ENCODE measurements at regions not wholly inside any gene's neighbourhood (a gene's known extent, or its start where the extent isn't known, plus 50 kb on each side); places are given as distances from the start of the nearest gene placed in this dataset.

DNA sequence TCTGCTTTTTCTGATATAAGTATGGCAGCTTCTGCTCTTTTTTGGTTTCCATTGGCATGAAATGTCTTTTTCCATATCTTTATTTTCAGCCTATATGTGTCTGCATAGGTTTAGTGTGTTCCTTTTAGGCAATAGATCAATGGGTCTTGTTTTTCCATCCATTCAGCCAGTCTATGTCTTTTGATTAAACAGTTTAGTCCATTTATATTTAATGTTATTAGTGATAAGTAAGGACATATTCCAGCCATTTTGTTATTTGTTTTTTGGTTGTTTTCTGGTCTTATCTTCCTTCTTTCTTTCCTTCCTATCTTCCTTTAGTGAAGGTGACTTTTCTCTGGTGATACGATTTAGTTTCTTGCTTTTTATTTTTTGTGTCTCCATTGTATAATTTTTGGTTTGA is 101.3 kb upstream of the LRRC3B start:
- no peak overlapping the region for H2BK20ac ChIP-seq (ENCODE audit: low read length)
- H3K9me3 ChIP-seq (ENCODE audit: insufficient read depth in 2 of 2, low read depth in 1 of 2, low read length in 1 of 2) = 0 out of 4 replicates have a peak, but pooled peaks cover 0 to 3% of the 10 kb centered on the region in 2 experiments
- H4K5ac ChIP-seq (ENCODE audit: insufficient read length, low read depth, low read length) = no peak overlapping the region
- H4K91ac ChIP-seq (replicated peaks; ENCODE audit: insufficient read length, low read length) = no peak overlapping the region
- H3K36me3 ChIP-seq (ENCODE audit: control insufficient read depth in 2 of 4, insufficient read depth in 4 of 4, low read length in 3 of 4) = no peaks in the 10 kb centered on the region
- no peak overlapping the region for H2AFZ ChIP-seq (ENCODE audit: low read length)
- DNase-seq (ENCODE audit: low read depth in 1 of 2, low spot score in 2 of 2) = no peak
- no peaks in the 10 kb centered on the region for H3K79me2 ChIP-seq (ENCODE audit: control insufficient read depth in 1 of 2, insufficient read depth in 2 of 2, low read length in 2 of 2)
- no peak overlapping the region for H3K4ac ChIP-seq (replicated peaks; ENCODE audit: insufficient read length, low read depth, low read length)
- H3K23ac ChIP-seq (ENCODE audit: insufficient read length) = no peak overlapping the region
- no peak overlapping the region for H3K18ac ChIP-seq (ENCODE audit: extremely low read depth, low read length)
- no peaks in the 10 kb centered on the region for H3K4me1 ChIP-seq (replicated peaks in 1 of 4; ENCODE audit: control insufficient read depth in 3 of 4, insufficient read depth in 4 of 4, low read length in 3 of 4)
- 89% methylated on average over 1 of the region's 1 CpG; no CpG with 5 or more reads in 1 of the 2 experiments for WGBS, 2 experiments (ENCODE audit: extremely low coverage in 1 of 2, insufficient coverage in 1 of 2, insufficient read length in 1 of 2, insufficient replicate concordance in 2 of 2, low coverage in 1 of 2, low lambda C conversion rate in 2 of 2, missing lambda C conversion rate in 1 of 2)
- no peak overlapping the region for H3K56ac ChIP-seq (replicated peaks; ENCODE audit: insufficient read length, low read depth, low read length)
- CTCF ChIA-PET (ENCODE audit: partially characterized antibody) = interaction anchor here (1.7 kb wide), 1 partner anchor 13 kb away, joined by 5 read pairs; no protein-coding TSS in a partner anchor
- no peak overlapping the region for H3K27ac ChIP-seq (ENCODE audit: low read depth, low read length)
- no peak overlapping the region for H2BK120ac ChIP-seq (replicated peaks; ENCODE audit: low read depth, low read length)
- no peak overlapping the region for H3K4me2 ChIP-seq (ENCODE audit: insufficient read depth in 1 of 2, low read depth in 2 of 2, low read length in 2 of 2)
- H3K4me3 ChIP-seq (ENCODE audit: extremely low read depth in 1 of 4, insufficient read depth in 2 of 4, low read depth in 3 of 4, low read length in 4 of 4) = no peak overlapping the region
- no peak overlapping the region for H2AK5ac ChIP-seq (ENCODE audit: low read depth, low read length)
- no peak overlapping the region for H3K9ac ChIP-seq (replicated peaks in 1 of 4; ENCODE audit: extremely low read depth in 1 of 4, low read depth in 3 of 4, low read length in 3 of 4)
- no peak overlapping the region for H4K8ac ChIP-seq (ENCODE audit: extremely low read depth, insufficient read depth, low read length)
- no peak overlapping the region for H2BK15ac ChIP-seq (ENCODE audit: low read length)
- H3K23me2 ChIP-seq (ENCODE audit: low read depth, low read length) = no peaks in the 10 kb centered on the region
- H3K27me3 ChIP-seq (replicated peaks in 1 of 4; ENCODE audit: control insufficient read depth in 3 of 4, extremely low read depth in 1 of 4, insufficient read depth in 3 of 4, low read length in 3 of 4) = no peaks in the 10 kb centered on the region
- H3K14ac ChIP-seq (ENCODE audit: insufficient read length) = no peak overlapping the region
- H2BK12ac ChIP-seq (ENCODE audit: low read depth, low read length) = no peak overlapping the region
- FAIRE-seq = no peak
- no peaks in the 10 kb centered on the region for H4K20me1 ChIP-seq (replicated peaks in 1 of 2; ENCODE audit: control insufficient read depth in 1 of 2, insufficient read depth in 2 of 2, low read length in 2 of 2)
- H2BK5ac ChIP-seq (ENCODE audit: low read depth, low read length) = no peak overlapping the region
- no peaks in the 10 kb centered on the region for H3K79me1 ChIP-seq (ENCODE audit: low read depth, low read length)
- POLR2A ChIA-PET (ENCODE audit: partially characterized antibody) = no interaction called here
- TF ChIP-seq ASH2L (IDR thresholded peaks at IDR 0.05; ENCODE audit: low read length) (no peak), EP300 (IDR thresholded peaks at IDR 0.05; ENCODE audit: borderline replicate concordance in 1 of 2, low read depth in 2 of 2, low read length in 2 of 2) (no peak), CHD1 (IDR thresholded peaks at IDR 0.05; ENCODE audit: low read depth, low read length) (no peak), POU5F1 (IDR thresholded peaks at IDR 0.05; ENCODE audit: low read depth, low read length) (no peak), FOSL1 (IDR thresholded peaks at IDR 0.05; ENCODE audit: insufficient read depth, low read depth, low read length) (no peak), CHD2 (IDR thresholded peaks at IDR 0.05; ENCODE audit: low read length) (no peak), EZH2 (IDR thresholded peaks at IDR 0.05; ENCODE audit: low read depth, low read length, severe bottlenecking) (no peak), RFX5 (IDR thresholded peaks at IDR 0.05; ENCODE audit: borderline replicate concordance, low read depth, low read length) (no peak), YY1 (IDR thresholded peaks at IDR 0.05; ENCODE audit: low read depth, low read length) (no peak), TEAD4 (IDR thresholded peaks at IDR 0.05; ENCODE audit: low read depth, low read length) (no peak), RAD21 (IDR thresholded peaks at IDR 0.05 in 1 of 2, conservative IDR thresholded peaks at IDR 0.05 in 1 of 2; ENCODE audit: low read depth in 2 of 2, low read length in 2 of 2) (no peak), SUZ12 (IDR thresholded peaks at IDR 0.05; ENCODE audit: low read length) (no peak)
- TF ChIP-seq, protein P1, sequence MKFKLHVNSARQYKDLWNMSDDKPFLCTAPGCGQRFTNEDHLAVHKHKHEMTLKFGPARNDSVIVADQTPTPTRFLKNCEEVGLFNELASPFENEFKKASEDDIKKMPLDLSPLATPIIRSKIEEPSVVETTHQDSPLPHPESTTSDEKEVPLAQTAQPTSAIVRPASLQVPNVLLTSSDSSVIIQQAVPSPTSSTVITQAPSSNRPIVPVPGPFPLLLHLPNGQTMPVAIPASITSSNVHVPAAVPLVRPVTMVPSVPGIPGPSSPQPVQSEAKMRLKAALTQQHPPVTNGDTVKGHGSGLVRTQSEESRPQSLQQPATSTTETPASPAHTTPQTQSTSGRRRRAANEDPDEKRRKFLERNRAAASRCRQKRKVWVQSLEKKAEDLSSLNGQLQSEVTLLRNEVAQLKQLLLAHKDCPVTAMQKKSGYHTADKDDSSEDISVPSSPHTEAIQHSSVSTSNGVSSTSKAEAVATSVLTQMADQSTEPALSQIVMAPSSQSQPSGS (IDR thresholded peaks at IDR 0.05; ENCODE audit: low read length) = no peak
